HCT116 (cell line): ENCODE measurements at regions not wholly inside any gene's neighbourhood (a gene's known extent, or its start where the extent isn't known, plus 50 kb on each side); places are given as distances from the start of the nearest gene placed in this dataset.

ENCODE experiments used
- ATAC-seq: fragments of 200-7000 bp; cut with Tn5 transposase; 2 replicates; pipeline ENCODE4 v1.9.1; 2020; ENCODE audit warnings: mild to moderate bottlenecking, moderate library complexity
- BruUV-seq: library from RNA; stranded (reverse); fragments of 400-500 nt; replicated peaks from 2 replicates; lab custom pipeline; 2021; lab: Mats Ljungman, UMichigan
- CTCF ChIA-PET: fragments of 300-600 bp; sonication (Branson Sonifier 250); formaldehyde crosslinking; loops from one replicate; lab custom pipeline; 2021; ENCODE audit warnings: antibody characterized with exemption; lab: Charles Lee
- POLR2A ChIA-PET: fragments of 300-600, 350-600 bp; sonication (Branson Sonifier 250); formaldehyde crosslinking; loops from one replicate; lab custom pipeline; 2021; ENCODE audit warnings: antibody characterized with exemption; lab: Charles Lee
- RAD21 ChIA-PET, 2 experiments: fragments of 300-600 bp; sonication (Branson Sonifier 250); formaldehyde crosslinking; loops; one replicate each; lab custom pipeline; 2023; ENCODE audit warnings: low total read pairs in 2 of 2; ENCODE audit not compliant: uncharacterized antibody in 2 of 2, unreplicated experiment in 2 of 2, low non-redundant PET in 1 of 2; lab: Charles Lee
- DNase-seq: peaks from one replicate; pipeline ENCODE4 v3.0.0-alpha.2; 2010; ENCODE audit warnings: low read depth, low spot score
- H2AFZ ChIP-seq: fragments of 200-600 bp; shearing (Covaris generic), sonication (generic); 2 replicates; pipeline ENCODE4 v1.6.1; 2017; ENCODE audit warnings: low read depth, mixed run types, mixed read lengths, antibody characterized with exemption, low read length; ENCODE audit not compliant: poor library complexity, severe bottlenecking
- H3K27ac ChIP-seq: 2 replicates; pipeline ENCODE4 v1.5.1; 2012; ENCODE audit warnings: low read depth, low read length
- H3K27me3 ChIP-seq: fragments of 200-600 bp; sonication (generic); 2 replicates; pipeline ENCODE4 v1.6.1; 2016; ENCODE audit warnings: mixed run types, low read length, mixed read lengths; ENCODE audit not compliant: insufficient read depth
- H3K36me3 ChIP-seq, 2 experiments: fragments of 200-500 bp in 1 of 2; fragments of 200-600 bp in 1 of 2; sonication (Bioruptor generic) in 1 of 2; sonication (generic) in 1 of 2; 2 replicates each; pipeline versions ENCODE4 v1.5.1 to v1.6.1; 2014 to 2016; ENCODE audit warnings: low read length in 2 of 2, inconsistent platforms in 1 of 2, mixed read lengths in 1 of 2, mixed run types in 1 of 2; ENCODE audit not compliant: insufficient read depth in 2 of 2, control insufficient read depth in 1 of 2
- H3K4me1 ChIP-seq, 2 experiments: fragments of 200-600 bp in 1 of 2; sonication (generic) in 1 of 2; 2 replicates each; pipeline versions ENCODE4 v1.5.1 to v1.6.1; 2012 to 2017; ENCODE audit warnings: low read length in 2 of 2, inconsistent platforms in 1 of 2, mild to moderate bottlenecking in 1 of 2, mixed read lengths in 1 of 2, mixed run types in 1 of 2, moderate library complexity in 1 of 2; ENCODE audit not compliant: insufficient read depth in 2 of 2, control insufficient read depth in 1 of 2
- H3K4me2 ChIP-seq: fragments of 200-600 bp; sonication (generic); 2 replicates; pipeline ENCODE4 v1.6.1; 2017; ENCODE audit warnings: mixed run types, low read length, mixed read lengths
- H3K4me3 ChIP-seq, 2 experiments: fragments of 200-600 bp in 1 of 2; sonication (generic) in 1 of 2; replicated peaks in 1 of 2; 2 replicates each; pipeline ENCODE4 v1.5.1; 2011 to 2016; ENCODE audit warnings: low read length in 2 of 2, control low read depth in 1 of 2, low read depth in 1 of 2, mild to moderate bottlenecking in 1 of 2, mixed read lengths in 1 of 2, mixed run types in 1 of 2
- H3K79me2 ChIP-seq: fragments of 200-600 bp; sonication (generic); 2 replicates; pipeline ENCODE4 v1.6.1; 2017; ENCODE audit warnings: mild to moderate bottlenecking, mixed run types, low read length, moderate library complexity, mixed read lengths; ENCODE audit not compliant: insufficient read depth
- H3K9ac ChIP-seq: fragments of 200-600 bp; sonication (generic); 2 replicates; pipeline ENCODE4 v1.6.1; 2016; ENCODE audit warnings: low read length, mixed read lengths
- H3K9me2 ChIP-seq: fragments of 200-600 bp; sonication (generic), shearing (Covaris generic); 2 replicates; pipeline ENCODE4 v1.6.1; 2017; ENCODE audit warnings: mixed run types, mild to moderate bottlenecking, moderate library complexity; ENCODE audit not compliant: insufficient read depth
- H3K9me3 ChIP-seq, 2 experiments: fragments of 200-500 bp in 1 of 2; fragments of 200-600 bp in 1 of 2; sonication (Bioruptor generic) in 1 of 2; sonication (generic) in 1 of 2; 2 replicates each; pipeline ENCODE4 v1.6.1; 2014 to 2017; ENCODE audit warnings: low read length in 2 of 2, mixed read lengths in 2 of 2, inconsistent platforms in 1 of 2, low read depth in 1 of 2, mild to moderate bottlenecking in 1 of 2, mixed run types in 1 of 2, moderate library complexity in 1 of 2; ENCODE audit not compliant: control insufficient read depth in 1 of 2, insufficient read depth in 1 of 2
- H4K20me1 ChIP-seq: fragments of 200-600 bp; sonication (generic), shearing (Covaris generic); 2 replicates; pipeline ENCODE4 v1.6.1; 2017; ENCODE audit warnings: mixed run types, mild to moderate bottlenecking, moderate library complexity; ENCODE audit not compliant: insufficient read depth
- CBX3 ChIP-seq: IDR thresholded peaks from 2 replicates; pipeline ENCODE4 v1.6.1; 2012; ENCODE audit warnings: low read depth
- EZH2phosphoT487 ChIP-seq: fragments of 200-600 bp; IDR thresholded peaks from 2 replicates; pipeline ENCODE4 v1.6.1; 2018; ENCODE audit warnings: antibody characterized with exemption, borderline replicate concordance
- JUND ChIP-seq: IDR thresholded peaks from 2 replicates; pipeline ENCODE4 v1.6.1; 2012
- POLR2A ChIP-seq: IDR thresholded peaks from 2 replicates; pipeline ENCODE4 v1.7.0; 2011; ENCODE audit warnings: borderline replicate concordance; ENCODE audit not compliant: insufficient read depth, insufficient read length; ENCODE audit errors: extremely low read depth
- RAD21 ChIP-seq: IDR thresholded peaks from 2 replicates; pipeline ENCODE4 v1.6.1; 2012; ENCODE audit warnings: low read depth, mild to moderate bottlenecking
- SRF ChIP-seq: IDR thresholded peaks from 2 replicates; pipeline ENCODE4 v1.6.1; 2012; ENCODE audit warnings: low read depth
- ZNF274 ChIP-seq: fragments of 200-500 bp; sonication (Bioruptor generic); IDR thresholded peaks from 2 replicates; pipeline ENCODE4 v1.6.1; 2014; ENCODE audit warnings: mild to moderate bottlenecking, low read depth, low read length, inconsistent platforms
- intact Hi-C: fragments of 100-400 bp; cut with micrococcal nuclease; formaldehyde crosslinking; loops from 2 replicates; pipeline ENCODE4 v1.10.0; 2022
- TF ChIP-seq, protein P1 (sequence below): IDR thresholded peaks from 2 replicates; pipeline ENCODE4 v1.6.1; 2011; ENCODE audit warnings: mild to moderate bottlenecking, low read length, moderate library complexity; ENCODE audit not compliant: insufficient replicate concordance; ENCODE audit errors: extremely low read depth
- TF ChIP-seq, protein P2 (sequence below): IDR thresholded peaks from 2 replicates; pipeline ENCODE4 v1.6.1; 2012
- TF ChIP-seq, protein P3 (sequence below): IDR thresholded peaks from 2 replicates; pipeline ENCODE4 v1.6.1; 2012
- TF ChIP-seq, protein P4 (sequence below), 3 experiments: fragments of 200-600 bp in 1 of 3; sonication (generic) in 1 of 3; IDR thresholded peaks in 2 of 3; conservative IDR thresholded peaks in 1 of 3; 2 replicates each; pipeline ENCODE4 v1.5.1; 2012 to 2017; ENCODE audit warnings: low read depth in 2 of 3, low read length in 2 of 3, antibody characterized with exemption in 1 of 3, borderline replicate concordance in 1 of 3, control low read depth in 1 of 3, mild to moderate bottlenecking in 1 of 3, mixed read lengths in 1 of 3, mixed run types in 1 of 3, moderate library complexity in 1 of 3; ENCODE audit not compliant: insufficient read depth in 1 of 3

DNA sequence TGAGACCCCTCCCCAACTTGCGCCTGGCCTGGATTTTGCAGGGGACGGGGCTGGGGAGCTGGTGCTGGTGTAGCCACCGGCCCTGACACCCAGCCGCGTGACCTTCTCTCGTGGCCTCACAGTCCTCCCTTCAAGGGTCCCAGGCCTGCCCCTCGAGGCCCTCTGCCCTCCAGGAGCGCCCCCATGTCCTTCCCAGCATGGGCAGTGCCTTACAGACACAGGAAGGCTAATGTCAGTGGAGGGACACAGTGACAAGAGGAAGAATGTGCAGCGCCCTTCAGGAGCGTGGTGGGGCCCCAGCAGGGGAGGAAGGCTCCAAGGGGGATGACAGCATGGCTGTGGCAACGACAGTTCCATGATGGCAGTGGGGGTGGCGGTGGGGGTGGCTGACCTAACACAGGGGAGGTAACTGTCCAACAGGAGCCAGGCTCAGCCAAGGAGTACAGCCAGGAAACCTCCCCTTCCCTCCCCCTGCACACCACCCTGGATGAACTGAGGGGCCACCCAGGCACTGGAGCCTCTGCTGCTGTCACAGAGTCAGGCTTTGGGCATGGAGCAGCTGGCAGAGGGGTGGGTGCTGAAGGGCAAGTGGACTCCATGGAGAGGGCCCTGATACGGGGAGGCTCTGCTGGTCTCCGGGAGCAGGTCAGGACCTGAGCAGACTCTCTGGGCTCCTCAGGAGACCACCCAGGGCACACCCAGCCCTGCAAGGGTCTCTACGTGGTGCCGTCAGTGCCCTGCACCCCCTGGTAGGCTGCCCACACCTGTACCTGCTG, 76.0 kb upstream of the RET start:
- Histone ChIP-seq H3K27ac (no peak overlapping the region), H3K4me3 (no peak overlapping the region), H2AFZ (no peak overlapping the region), H3K9me2 (no peaks in the 10 kb centered on the region), H3K9me3 (no peaks in the 10 kb centered on the region), H3K4me2 (no peak overlapping the region), H3K27me3 (no peaks in the 10 kb centered on the region), H4K20me1 (no peaks in the 10 kb centered on the region), H3K36me3 (no peaks in the 10 kb centered on the region), H3K79me2 (no peaks in the 10 kb centered on the region), H3K4me1 (no peaks in the 10 kb centered on the region), H3K9ac (no peak overlapping the region)
- TF ChIP-seq RAD21 (no peak), ZNF274 (no peak)
- ChIA-PET POLR2A (no interaction called here), CTCF (no interaction called here), RAD21 (no interaction called here)
- ATAC-seq = no peak
- no TSS peak for BruUV-seq
- intact Hi-C loops = no loop called here
- no peak for DNase-seq

DNA sequence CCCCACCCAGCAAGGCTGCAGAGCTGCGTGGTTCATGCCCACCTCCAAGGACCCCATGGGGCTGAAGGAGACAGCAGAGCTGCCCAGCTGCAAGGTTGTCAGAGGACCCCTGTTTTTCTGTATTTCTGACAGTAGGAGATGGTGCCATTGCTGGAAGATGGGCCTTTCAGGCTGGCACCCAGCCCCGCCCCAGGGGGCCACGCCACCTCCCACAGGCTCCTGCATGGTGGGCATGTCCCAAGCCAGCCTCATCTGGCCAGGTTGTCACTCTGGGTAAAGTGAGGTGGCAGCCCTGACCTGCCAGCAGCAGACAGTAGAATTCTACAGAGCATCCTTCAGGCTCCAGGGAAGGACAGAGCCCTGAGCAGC, 75.5 kb upstream of the RET start:
- ATAC-seq (no peak), DNase-seq (no peak)
- CTCF ChIA-PET = no interaction called here
- H3K9me2 ChIP-seq = no peaks in the 10 kb centered on the region
- RAD21 ChIA-PET = no interaction called here
- intact Hi-C loops = no loop called here
- no peaks in the 10 kb centered on the region for H4K20me1 ChIP-seq
- POLR2A ChIA-PET = no interaction called here
- H3K4me2 ChIP-seq = no peak overlapping the region
- no peaks in the 10 kb centered on the region for H3K4me1 ChIP-seq
- H3K79me2 ChIP-seq = no peaks in the 10 kb centered on the region
- H3K27me3 ChIP-seq = no peaks in the 10 kb centered on the region
- H3K36me3 ChIP-seq = no peaks in the 10 kb centered on the region
- H3K9me3 ChIP-seq = no peaks in the 10 kb centered on the region
- H3K9ac ChIP-seq = no peak overlapping the region
- H2AFZ ChIP-seq = no peak overlapping the region
- H3K4me3 ChIP-seq = no peak overlapping the region
- H3K27ac ChIP-seq = no peak overlapping the region
- BruUV-seq = no TSS peak
- TF ChIP-seq SRF = no peak
- no peak for TF ChIP-seq RAD21
- no peak for TF ChIP-seq EZH2phosphoT487
- TF ChIP-seq, protein P1, sequence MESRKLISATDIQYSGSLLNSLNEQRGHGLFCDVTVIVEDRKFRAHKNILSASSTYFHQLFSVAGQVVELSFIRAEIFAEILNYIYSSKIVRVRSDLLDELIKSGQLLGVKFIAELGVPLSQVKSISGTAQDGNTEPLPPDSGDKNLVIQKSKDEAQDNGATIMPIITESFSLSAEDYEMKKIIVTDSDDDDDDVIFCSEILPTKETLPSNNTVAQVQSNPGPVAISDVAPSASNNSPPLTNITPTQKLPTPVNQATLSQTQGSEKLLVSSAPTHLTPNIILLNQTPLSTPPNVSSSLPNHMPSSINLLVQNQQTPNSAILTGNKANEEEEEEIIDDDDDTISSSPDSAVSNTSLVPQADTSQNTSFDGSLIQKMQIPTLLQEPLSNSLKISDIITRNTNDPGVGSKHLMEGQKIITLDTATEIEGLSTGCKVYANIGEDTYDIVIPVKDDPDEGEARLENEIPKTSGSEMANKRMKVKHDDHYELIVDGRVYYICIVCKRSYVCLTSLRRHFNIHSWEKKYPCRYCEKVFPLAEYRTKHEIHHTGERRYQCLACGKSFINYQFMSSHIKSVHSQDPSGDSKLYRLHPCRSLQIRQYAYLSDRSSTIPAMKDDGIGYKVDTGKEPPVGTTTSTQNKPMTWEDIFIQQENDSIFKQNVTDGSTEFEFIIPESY = no peak
- TF ChIP-seq POLR2A = no peak
- TF ChIP-seq, protein P2, sequence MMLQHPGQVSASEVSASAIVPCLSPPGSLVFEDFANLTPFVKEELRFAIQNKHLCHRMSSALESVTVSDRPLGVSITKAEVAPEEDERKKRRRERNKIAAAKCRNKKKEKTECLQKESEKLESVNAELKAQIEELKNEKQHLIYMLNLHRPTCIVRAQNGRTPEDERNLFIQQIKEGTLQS = no peak
- TF ChIP-seq, protein P3, sequence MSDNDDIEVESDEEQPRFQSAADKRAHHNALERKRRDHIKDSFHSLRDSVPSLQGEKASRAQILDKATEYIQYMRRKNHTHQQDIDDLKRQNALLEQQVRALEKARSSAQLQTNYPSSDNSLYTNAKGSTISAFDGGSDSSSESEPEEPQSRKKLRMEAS = no peak
- no peak for TF ChIP-seq CBX3
- no peak for TF ChIP-seq JUND
- TF ChIP-seq, protein P4, sequence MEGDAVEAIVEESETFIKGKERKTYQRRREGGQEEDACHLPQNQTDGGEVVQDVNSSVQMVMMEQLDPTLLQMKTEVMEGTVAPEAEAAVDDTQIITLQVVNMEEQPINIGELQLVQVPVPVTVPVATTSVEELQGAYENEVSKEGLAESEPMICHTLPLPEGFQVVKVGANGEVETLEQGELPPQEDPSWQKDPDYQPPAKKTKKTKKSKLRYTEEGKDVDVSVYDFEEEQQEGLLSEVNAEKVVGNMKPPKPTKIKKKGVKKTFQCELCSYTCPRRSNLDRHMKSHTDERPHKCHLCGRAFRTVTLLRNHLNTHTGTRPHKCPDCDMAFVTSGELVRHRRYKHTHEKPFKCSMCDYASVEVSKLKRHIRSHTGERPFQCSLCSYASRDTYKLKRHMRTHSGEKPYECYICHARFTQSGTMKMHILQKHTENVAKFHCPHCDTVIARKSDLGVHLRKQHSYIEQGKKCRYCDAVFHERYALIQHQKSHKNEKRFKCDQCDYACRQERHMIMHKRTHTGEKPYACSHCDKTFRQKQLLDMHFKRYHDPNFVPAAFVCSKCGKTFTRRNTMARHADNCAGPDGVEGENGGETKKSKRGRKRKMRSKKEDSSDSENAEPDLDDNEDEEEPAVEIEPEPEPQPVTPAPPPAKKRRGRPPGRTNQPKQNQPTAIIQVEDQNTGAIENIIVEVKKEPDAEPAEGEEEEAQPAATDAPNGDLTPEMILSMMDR (IDR thresholded peaks at IDR 0.05 in 2 of 3, conservative IDR thresholded peaks at IDR 0.05 in 1 of 3; ENCODE audit: borderline replicate concordance in 1 of 3, insufficient read depth in 1 of 3, low read depth in 2 of 3, low read length in 2 of 3) = no peak
- no peak for TF ChIP-seq ZNF274
